K562 (cell line): ENCODE measurements at regions not wholly inside any gene's neighbourhood (a gene's known extent, or its start where the extent isn't known, plus 50 kb on each side); places are given as distances from the start of the nearest gene placed in this dataset.

Experiments
- ATAC-seq: fragments of 200-7000 bp; cut with Tn5 transposase; 3 replicates; pipeline ENCODE4 v1.9.1; 2020; ENCODE audit warnings: moderate library complexity
- BruUV-seq: library from RNA; stranded (reverse); fragments of 400-500 nt; replicated peaks from 2 replicates; lab custom pipeline; 2021; lab: Mats Ljungman, UMichigan
- CTCF ChIA-PET: fragments of 300-600 bp; formaldehyde crosslinking; extraction: SDS; loops from one replicate; lab custom pipeline; 2021; ENCODE audit warnings: low intra/inter-chr PET ratio; lab: Yijun Ruan, JAX
- POLR2A ChIA-PET: fragments of 300-600, 350-650 bp; sonication (Branson Sonifier 250); formaldehyde crosslinking; extraction: SDS; loops from one replicate; lab custom pipeline; 2021; ENCODE audit warnings: antibody characterized with exemption, inconsistent platforms; lab: Yijun Ruan, JAX
- DNase-seq, 4 experiments: peaks; one replicate each; pipeline versions ENCODE4 v3.0.0 to v3.0.0-alpha.2; 2011 to 2018; ENCODE audit warnings: low spot score in 3 of 4, mixed read lengths in 3 of 4; ENCODE audit errors: extremely low read depth in 1 of 4
- FAIRE-seq: peaks from 2 replicates; lab custom pipeline; 2011; peaks lifted over from hg19 to GRCh38; lab: Jason Lieb, UNC
- H2AFZ ChIP-seq: 2 replicates; pipeline ENCODE4 v1.6.0; 2011; ENCODE audit warnings: low read depth, low read length, control low read depth, inconsistent platforms
- H3K27ac ChIP-seq: fragments of 200-600 bp; 3 replicates; pipeline ENCODE4 v1.8.0; 2011; ENCODE audit warnings: low read depth, mild to moderate bottlenecking, control low read depth, inconsistent platforms, low read length, moderate library complexity, mixed read lengths; ENCODE audit errors: extremely low read depth
- H3K27me3 ChIP-seq, 2 experiments: fragments of 300-600 bp in 1 of 2; 2 replicates in 1 of 2; 3 replicates in 1 of 2; pipeline versions ENCODE4 v1.6.0 to v1.8.0; 2011; ENCODE audit warnings: inconsistent platforms in 2 of 2, low read length in 2 of 2, mild to moderate bottlenecking in 1 of 2, mixed read lengths in 1 of 2, moderate library complexity in 1 of 2; ENCODE audit not compliant: control insufficient read depth in 2 of 2, insufficient read depth in 2 of 2
- H3K36me3 ChIP-seq: fragments of 300-600 bp; 3 replicates; pipeline ENCODE4 v1.8.0; 2011; ENCODE audit warnings: mild to moderate bottlenecking, low read length, inconsistent platforms; ENCODE audit not compliant: control insufficient read depth, insufficient read depth
- H3K4me1 ChIP-seq, 2 experiments: fragments of 200-600 bp in 1 of 2; replicated peaks in 1 of 2; 2 replicates in 1 of 2; 3 replicates in 1 of 2; pipeline versions ENCODE4 v1.5.1 to v1.8.0; 2011; ENCODE audit warnings: inconsistent platforms in 2 of 2, low read length in 2 of 2, mild to moderate bottlenecking in 1 of 2, mixed read lengths in 1 of 2, moderate library complexity in 1 of 2; ENCODE audit not compliant: control insufficient read depth in 2 of 2, insufficient read depth in 2 of 2
- H3K4me2 ChIP-seq: 2 replicates; pipeline ENCODE4 v1.6.1; 2011; ENCODE audit warnings: low read length, control low read depth, inconsistent platforms, mixed read lengths; ENCODE audit not compliant: insufficient read depth
- H3K4me3 ChIP-seq: fragments of 200-600 bp; sonication (generic), shearing (Covaris generic); 2 replicates; pipeline ENCODE4 v1.5.1; 2016; ENCODE audit warnings: control low read depth, inconsistent platforms
- H3K79me2 ChIP-seq: fragments of 200-600 bp; 3 replicates; pipeline ENCODE4 v1.8.0; 2011; ENCODE audit warnings: low read length, inconsistent platforms; ENCODE audit not compliant: control insufficient read depth, insufficient read depth
- H3K9ac ChIP-seq, 2 experiments: 2 replicates each; pipeline versions ENCODE4 v1.6.0 to v1.6.1; 2011; ENCODE audit warnings: low read depth in 2 of 2, low read length in 2 of 2, control low read depth in 1 of 2, inconsistent platforms in 1 of 2, mild to moderate bottlenecking in 1 of 2, mixed read lengths in 1 of 2; ENCODE audit not compliant: insufficient read depth in 1 of 2
- H3K9me1 ChIP-seq: one replicate; pipeline ENCODE4 v1.6.0; 2011; ENCODE audit warnings: inconsistent platforms, mild to moderate bottlenecking, low read length, moderate library complexity; ENCODE audit not compliant: control insufficient read depth, insufficient read depth
- H3K9me3 ChIP-seq: replicated peaks from 2 replicates; pipeline ENCODE4 v1.5.1; 2011; ENCODE audit warnings: low read depth, low read length, inconsistent platforms; ENCODE audit not compliant: control insufficient read depth, insufficient read depth
- H4K20me1 ChIP-seq: replicated peaks from 2 replicates; pipeline ENCODE4 v1.6.1; 2011; ENCODE audit warnings: low read length, inconsistent platforms, mixed read lengths; ENCODE audit not compliant: control insufficient read depth, insufficient read depth
- ASH1L ChIP-seq: fragments of 450-650 bp; IDR thresholded peaks from 2 replicates; pipeline ENCODE4 v1.6.1; 2018; ENCODE audit warnings: borderline replicate concordance, mild to moderate bottlenecking, low read depth; ENCODE audit not compliant: partially characterized antibody
- CBFA2T2 ChIP-seq: fragments of 450-650 bp; conservative IDR thresholded peaks from 2 replicates; pipeline ENCODE4 v1.6.1; 2017; ENCODE audit warnings: mild to moderate bottlenecking
- ESRRB ChIP-seq: fragments of 250-450 bp; sonication (Bioruptor Pico); IDR thresholded peaks from 2 replicates; pipeline ENCODE4 v1.5.0; 2020; ENCODE audit warnings: mild to moderate bottlenecking, moderate library complexity, borderline replicate concordance
- FOXO4 ChIP-seq: fragments of 450-650 bp; formaldehyde crosslinking; IDR thresholded peaks from 2 replicates; pipeline ENCODE4 v1.4.0; 2020; ENCODE audit warnings: mild to moderate bottlenecking, moderate library complexity
- MAZ ChIP-seq, 2 experiments: fragments of 450-650 bp in 1 of 2; sonication (generic) in 1 of 2; formaldehyde crosslinking; IDR thresholded peaks in 1 of 2; conservative IDR thresholded peaks in 1 of 2; 2 replicates each; pipeline versions ENCODE4 v1.4.0 to v1.5.0; 2020; ENCODE audit warnings: mild to moderate bottlenecking in 1 of 2, missing genetic modification reagents in 1 of 2
- NCOR1 ChIP-seq: fragments of 450-650 bp; IDR thresholded peaks from 2 replicates; pipeline ENCODE4 v1.6.1; 2016; ENCODE audit warnings: mild to moderate bottlenecking, moderate library complexity
- RBM34 ChIP-seq: fragments of 200-400 bp; formaldehyde crosslinking; IDR thresholded peaks from 2 replicates; pipeline ENCODE4 v1.6.1; 2018; ENCODE audit warnings: low read length, borderline replicate concordance; ENCODE audit not compliant: insufficient read depth
- TEAD1 ChIP-seq, 2 experiments: fragments of 450-650 bp in 1 of 2; sonication (generic) in 1 of 2; formaldehyde crosslinking; IDR thresholded peaks; 2 replicates each; pipeline versions ENCODE4 v1.4.0 to v1.8.0; 2020 to 2022; ENCODE audit warnings: mild to moderate bottlenecking in 2 of 2, missing genetic modification reagents in 1 of 2
- WGBS: fragments of 100-300 bp; shearing (Covaris generic); methylation state at CpG from one replicate; pipeline ENCODE4 v1.1.6; 2016; ENCODE audit warnings: low coverage, mixed read lengths; ENCODE audit not compliant: insufficient coverage; ENCODE audit errors: missing lambda C conversion rate; 5-methylcytosine and 5-hydroxymethylcytosine counted together
- in situ Hi-C: fragments of 300-500 bp; cut with MboI; formaldehyde crosslinking; loops from 4 replicates; pipeline ENCODE4 v1.15.0; 2018; ENCODE audit warnings: inconsistent platforms, mixed read lengths
- intact Hi-C: fragments of 100-400 bp; cut with micrococcal nuclease; formaldehyde crosslinking; loops from 2 replicates; pipeline ENCODE4 v1.14.2; 2022

- TF ChIP-seq TEAD1 (CRISPR knock-in tag; IDR thresholded peaks at IDR 0.05) = no peak
- TF ChIP-seq RBM34 = no peak
- no peak for TF ChIP-seq FOXO4 (CRISPR knock-in tag)
- TF ChIP-seq ASH1L = no peak
Observed at GRCh38 chr4:179200681-179201080, 1758.4 kb upstream of the AGA start (continued).

- Histone ChIP-seq H3K9ac (no peak overlapping the region), H3K9me3 (no peaks in the 10 kb centered on the region), H3K27ac (no peak overlapping the region), H3K79me2 (no peaks in the 10 kb centered on the region), H3K36me3 (no peaks in the 10 kb centered on the region), H3K4me3 (no peak overlapping the region), H4K20me1 (no peaks in the 10 kb centered on the region), H3K27me3 (no peaks in the 10 kb centered on the region), H3K9me1 (no peaks in the 10 kb centered on the region), H3K4me2 (no peak overlapping the region), H3K4me1 (no peaks in the 10 kb centered on the region), H2AFZ (no peak overlapping the region)
- DNase-seq = no peak
- TF ChIP-seq CBFA2T2 (no peak), NCOR1 (no peak), MAZ (CRISPR knock-in tag; conservative IDR thresholded peaks at IDR 0.05 in 1 of 2, IDR thresholded peaks at IDR 0.05 in 1 of 2) (no peak), ESRRB (CRISPR knock-in tag) (no peak)
- in situ Hi-C loops (no loop called here), intact Hi-C loops (no loop called here)
- ChIA-PET CTCF (no interaction called here), POLR2A (no interaction called here)
- no TSS peak for BruUV-seq
- ATAC-seq = no peak
- WGBS = 0% methylated on average over 5 of the region's 5 CpGs
- FAIRE-seq = no peak
Observed at GRCh38 chr4:179225594-179225993, 1783.4 kb upstream of the AGA start.
